ENCODE measurements at regions not wholly inside any gene's neighbourhood (a gene's known extent, or its start where the extent isn't known, plus 50 kb on each side); places are given as distances from the start of the nearest gene placed in this dataset.

DNA sequence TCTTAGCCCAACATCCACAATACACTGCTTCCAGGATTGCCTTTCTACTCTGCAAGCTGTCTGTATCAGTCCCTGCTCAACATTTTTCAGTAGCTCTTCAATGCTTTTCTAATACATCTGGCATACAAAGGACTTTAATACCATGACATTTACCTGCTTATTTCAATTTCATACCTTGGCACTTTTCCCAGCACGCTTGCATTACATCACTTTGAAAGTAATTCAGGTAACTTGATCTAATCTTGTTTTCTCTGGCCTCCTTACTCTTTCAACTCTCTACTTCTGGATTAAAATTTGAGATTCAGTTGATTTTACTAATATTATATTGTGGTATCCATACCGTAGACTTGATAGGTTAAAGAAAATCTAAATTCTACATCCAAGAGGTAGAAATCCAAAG lies 103.0 kb downstream of the PTGS2 start:
- no peaks in the 10 kb centered on the region for H4K20me1 ChIP-seq (ENCODE audit: insufficient read depth)
- H3K27ac ChIP-seq (ENCODE audit: low read depth, low read length) = no peak overlapping the region
- ATAC-seq = no peak
- ChIA-PET CTCF (no interaction called here), RAD21 (ENCODE audit: low non-redundant PET in 1 of 2, low total read pairs in 2 of 2, uncharacterized antibody in 2 of 2, unreplicated experiment in 2 of 2) (no interaction called here), POLR2A (no interaction called here)
- no peaks in the 10 kb centered on the region for H3K9me3 ChIP-seq (ENCODE audit: control insufficient read depth in 1 of 2, insufficient read depth in 1 of 2, low read depth in 1 of 2, low read length in 2 of 2)
- H3K9ac ChIP-seq (ENCODE audit: low read length) = no peak overlapping the region
- TF ChIP-seq, protein P1, sequence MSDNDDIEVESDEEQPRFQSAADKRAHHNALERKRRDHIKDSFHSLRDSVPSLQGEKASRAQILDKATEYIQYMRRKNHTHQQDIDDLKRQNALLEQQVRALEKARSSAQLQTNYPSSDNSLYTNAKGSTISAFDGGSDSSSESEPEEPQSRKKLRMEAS (IDR thresholded peaks at IDR 0.05) = no peak
- TF ChIP-seq SIN3A (IDR thresholded peaks at IDR 0.05; ENCODE audit: low read depth) = no peak
- no peak for TF ChIP-seq CBX3 (IDR thresholded peaks at IDR 0.05; ENCODE audit: low read depth)
- TF ChIP-seq ZNF274 (IDR thresholded peaks at IDR 0.05; ENCODE audit: low read depth, low read length) = no peak
- TF ChIP-seq REST (IDR thresholded peaks at IDR 0.05; ENCODE audit: low read depth) = no peak
- TF ChIP-seq SRF (IDR thresholded peaks at IDR 0.05; ENCODE audit: low read depth) = no peak
- no peak for TF ChIP-seq FOSL1 (IDR thresholded peaks at IDR 0.05; ENCODE audit: low read depth)
- TF ChIP-seq POLR2AphosphoS5 (IDR thresholded peaks at IDR 0.05; ENCODE audit: low read depth, low read length) = no peak
- TF ChIP-seq YY1 (IDR thresholded peaks at IDR 0.05; ENCODE audit: extremely low read depth, insufficient replicate concordance, low read depth, low read length) = no peak
- no peak for TF ChIP-seq RAD21 (IDR thresholded peaks at IDR 0.05; ENCODE audit: low read depth)
- no peak for TF ChIP-seq POLR2A (IDR thresholded peaks at IDR 0.05; ENCODE audit: borderline replicate concordance, extremely low read depth, insufficient read depth, insufficient read length)
- no peak for TF ChIP-seq ELF1 (IDR thresholded peaks at IDR 0.05; ENCODE audit: borderline replicate concordance, low read depth)
- TF ChIP-seq SP1 (IDR thresholded peaks at IDR 0.05; ENCODE audit: low read depth) = no peak
- no peak for TF ChIP-seq JUND (IDR thresholded peaks at IDR 0.05)
- no peak for TF ChIP-seq ZFX (IDR thresholded peaks at IDR 0.05)
- no peak for TF ChIP-seq CTCF (IDR thresholded peaks at IDR 0.05 in 2 of 3, conservative IDR thresholded peaks at IDR 0.05 in 1 of 3; ENCODE audit: borderline replicate concordance in 1 of 3, insufficient read depth in 1 of 3, low read depth in 2 of 3, low read length in 2 of 3)
- TF ChIP-seq EZH2 (IDR thresholded peaks at IDR 0.05) = no peak
- BruUV-seq (replicated peaks) = no TSS peak
- no peaks in the 10 kb centered on the region for H3K4me1 ChIP-seq (ENCODE audit: control insufficient read depth in 1 of 2, insufficient read depth in 2 of 2, low read length in 2 of 2)
- H3K27me3 ChIP-seq (ENCODE audit: insufficient read depth, low read length) = no peaks in the 10 kb centered on the region
- no peak overlapping the region for H2AFZ ChIP-seq (ENCODE audit: low read depth, low read length, poor library complexity, severe bottlenecking)
- no peak for DNase-seq (ENCODE audit: low read depth, low spot score)
- intact Hi-C loops (cut with micrococcal nuclease) = no loop called here
- no peaks in the 10 kb centered on the region for H3K79me2 ChIP-seq (ENCODE audit: insufficient read depth, low read length)
- no peaks in the 10 kb centered on the region for H3K9me2 ChIP-seq (ENCODE audit: insufficient read depth)
- no peaks in the 10 kb centered on the region for H3K36me3 ChIP-seq (ENCODE audit: control insufficient read depth in 1 of 2, insufficient read depth in 2 of 2, low read length in 2 of 2)
- no peak overlapping the region for H3K4me2 ChIP-seq (ENCODE audit: low read length)
- H3K4me3 ChIP-seq (replicated peaks in 1 of 2; ENCODE audit: low read depth in 1 of 2, low read length in 2 of 2) = no peak overlapping the region

Data from HCT116 (cell line).